Fibroblast of the aortic adventitia (primary cell): ENCODE measurements at regions not wholly inside any gene's neighbourhood (a gene's known extent, or its start where the extent isn't known, plus 50 kb on each side); places are given as distances from the start of the nearest gene placed in this dataset.

ENCODE experiments used
- DNase-seq: peaks from one replicate; pipeline ENCODE4 v3.0.0-alpha.2; 2010; ENCODE audit warnings: low read depth
- H3K4me3 ChIP-seq: 2 replicates; pipeline ENCODE4 v1.5.1; 2011; ENCODE audit warnings: low read depth, mild to moderate bottlenecking, control low read depth, low read length, moderate library complexity
- CTCF ChIP-seq: IDR thresholded peaks from 2 replicates; pipeline ENCODE4 v1.5.1; 2011; ENCODE audit warnings: mild to moderate bottlenecking, low read length, control low read depth, inconsistent platforms; ENCODE audit not compliant: insufficient read depth

- DNase-seq: no peak
- H3K4me3 ChIP-seq: no peak overlapping the region
- TF ChIP-seq CTCF: no peak
These were observed 303.8 kb downstream of the NPHP4 start for GRCh38 chr1:5688081-5689077.

- no peak for TF ChIP-seq CTCF
- DNase-seq: no peak
- H3K4me3 ChIP-seq: no peak overlapping the region
These were observed 305.1 kb downstream of the NPHP4 start for GRCh38 chr1:5686925-5687706.

DNA sequence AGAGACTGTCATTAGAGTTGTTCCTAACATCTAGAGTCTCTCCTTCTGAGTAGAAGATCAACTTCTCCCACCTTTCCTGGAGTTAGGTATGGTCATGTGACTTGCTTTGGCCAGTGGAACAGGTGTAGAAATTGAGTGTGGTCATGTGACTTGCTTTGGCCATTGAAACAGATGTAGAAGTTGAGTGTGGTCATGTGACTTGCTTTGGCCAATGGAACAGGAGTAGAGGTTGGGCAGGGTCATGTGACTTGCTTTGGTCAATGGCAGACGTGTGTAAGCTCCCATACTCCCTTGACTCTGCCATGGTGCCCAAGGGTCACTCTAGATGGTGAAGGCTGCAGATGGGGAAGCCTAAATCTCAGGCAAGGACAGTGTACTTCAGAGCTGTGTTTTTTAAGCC is 306.0 kb downstream of the NPHP4 start:
- no peak for TF ChIP-seq CTCF
- DNase-seq: no peak
- H3K4me3 ChIP-seq: no peak overlapping the region

GRCh38 chr1:5685446-5686040 is 306.7 kb downstream of the NPHP4 start:
- H3K4me3 ChIP-seq: no peak overlapping the region
- TF ChIP-seq CTCF: no peak
- no peak for DNase-seq

GRCh38 chr1:5684791-5685190 is 307.4 kb downstream of the NPHP4 start:
- no peak for TF ChIP-seq CTCF
- no peak for DNase-seq
- H3K4me3 ChIP-seq: no peak overlapping the region

DNA sequence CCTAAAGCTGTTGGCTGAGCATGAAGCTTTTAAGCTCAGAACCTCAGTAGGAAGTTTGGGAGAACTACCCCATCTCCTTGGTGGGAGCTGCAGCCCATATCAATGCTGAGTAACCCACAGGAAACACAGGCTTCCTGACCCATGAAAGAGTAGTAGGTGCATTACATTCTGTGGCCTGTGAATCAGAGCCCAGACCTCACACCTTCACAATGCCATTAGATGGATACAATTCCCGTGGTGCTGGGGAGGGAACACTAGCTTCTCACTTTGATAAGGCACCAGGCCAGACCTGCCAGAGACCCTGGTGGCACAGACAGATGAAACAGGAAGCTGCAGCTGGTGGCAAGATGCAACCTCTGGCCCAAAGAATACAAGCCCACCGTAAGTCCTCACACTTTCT is 308.8 kb downstream of the NPHP4 start:
- no peak for TF ChIP-seq CTCF
- no peak overlapping the region for H3K4me3 ChIP-seq
- DNase-seq: no peak
